Gastrocnemius medialis (tissue), 4 donors: ENCODE measurements at regions not wholly inside any gene's neighbourhood (a gene's known extent, or its start where the extent isn't known, plus 50 kb on each side); places are given as distances from the start of the nearest gene placed in this dataset.

ENCODE experiments used
- ATAC-seq, 2 donors: fragments of 150-250 bp; one replicate each; pipeline ENCODE4 v1.9.1; 2016
- DNase-seq, 2 donors: peaks; one replicate each; pipeline ENCODE4 v3.0.0-alpha.2; 2019
- H3K27ac ChIP-seq, 4 donors: fragments of 200-600 bp; sonication (generic); 1 replicate in 1 of 4; 2 replicates in 3 of 4; pipeline ENCODE4 v1.5.1; 2016 to 2018; ENCODE audit warnings: mild to moderate bottlenecking in 2 of 4, moderate library complexity in 1 of 4
- H3K27me3 ChIP-seq, 3 donors: fragments of 200-600 bp; sonication (generic) in 2 of 3; 1 replicate in 1 of 3; 2 replicates in 2 of 3; pipeline versions ENCODE4 v1.5.1 to v1.6.0; 2016 to 2019; ENCODE audit warnings: mild to moderate bottlenecking in 1 of 3, moderate library complexity in 1 of 3
- H3K36me3 ChIP-seq, 2 donors: fragments of 200-600 bp; sonication (generic) in 1 of 2; one replicate each; pipeline ENCODE4 v1.5.1; 2017 to 2018
- H3K4me1 ChIP-seq, 2 donors: fragments of 200-600 bp; sonication (generic) in 1 of 2; one replicate each; pipeline ENCODE4 v1.5.1; 2016 to 2017; ENCODE audit warnings: mild to moderate bottlenecking in 2 of 2
- H3K4me3 ChIP-seq, 4 donors: fragments of 200-600 bp; sonication (generic) in 3 of 4; 1 replicate in 1 of 4; 2 replicates in 3 of 4; pipeline ENCODE4 v1.5.1; 2016 to 2019; ENCODE audit warnings: mild to moderate bottlenecking in 2 of 4
- H3K9me3 ChIP-seq, 3 donors: fragments of 200-600 bp; sonication (generic) in 2 of 3; 1 replicate in 1 of 3; 2 replicates in 2 of 3; pipeline ENCODE4 v1.5.1; 2016 to 2019
- POLR2A ChIP-seq, 2 donors: fragments of 450-650 bp; IDR thresholded peaks; one replicate each; pipeline ENCODE4 v1.6.1; 2017; ENCODE audit warnings: antibody characterized with exemption in 2 of 2, mild to moderate bottlenecking in 2 of 2, moderate library complexity in 2 of 2
- in situ Hi-C, 4 donors: fragments of 200-750 bp; cut with MboI; loops; one replicate each; pipeline versions ENCODE4 v1.15.0 to v1.8.0; 2017; ENCODE audit warnings: low sequenced_read_pairs in 4 of 4
- intact Hi-C: fragments of 100-400 bp; cut with DNase I; formaldehyde crosslinking; loops from one replicate; pipeline ENCODE4 v1.15.1; 2023; ENCODE audit warnings: low total_unique reads
- TF ChIP-seq, protein P1 (sequence below), 5 experiments: fragments of 450-650 bp in 3 of 5; fragments of 200-600 bp in 2 of 5; sonication (generic) in 2 of 5; IDR thresholded peaks in 4 of 5; conservative IDR thresholded peaks in 1 of 5; 1 replicate in 4 of 5; 2 replicates in 1 of 5; pipeline ENCODE4 v1.5.1; 2016 to 2019; ENCODE audit warnings: antibody characterized with exemption in 5 of 5, mild to moderate bottlenecking in 3 of 5, moderate library complexity in 3 of 5

DNA sequence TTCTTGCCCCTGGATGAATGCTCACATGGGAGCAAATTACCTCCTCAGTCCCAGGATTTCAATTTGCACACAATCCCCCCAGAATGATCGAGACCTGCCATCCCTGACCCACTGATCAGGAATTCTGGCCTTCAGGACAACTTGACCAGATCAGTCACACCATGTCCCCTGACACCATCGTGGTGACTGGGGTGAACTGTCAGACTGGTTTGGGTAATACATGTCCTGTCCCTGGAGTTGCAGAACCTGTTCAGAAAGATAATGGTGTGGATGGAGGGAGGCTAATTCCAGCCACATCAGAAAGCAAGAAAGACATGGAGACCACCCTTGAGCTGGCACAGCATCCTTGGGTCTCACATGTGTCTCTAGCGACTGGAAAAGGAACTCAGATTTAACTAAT, 57.9 kb upstream of the TOP3B start:
- H3K4me1 ChIP-seq = peaks cover 0 to 3% of the 10 kb centered on the region in 2 donors
- no peak for ATAC-seq
- no peaks in the 10 kb centered on the region for H3K27me3 ChIP-seq
- in situ Hi-C loops (no loop called here), intact Hi-C loops (no loop called here)
- TF ChIP-seq, protein P1, sequence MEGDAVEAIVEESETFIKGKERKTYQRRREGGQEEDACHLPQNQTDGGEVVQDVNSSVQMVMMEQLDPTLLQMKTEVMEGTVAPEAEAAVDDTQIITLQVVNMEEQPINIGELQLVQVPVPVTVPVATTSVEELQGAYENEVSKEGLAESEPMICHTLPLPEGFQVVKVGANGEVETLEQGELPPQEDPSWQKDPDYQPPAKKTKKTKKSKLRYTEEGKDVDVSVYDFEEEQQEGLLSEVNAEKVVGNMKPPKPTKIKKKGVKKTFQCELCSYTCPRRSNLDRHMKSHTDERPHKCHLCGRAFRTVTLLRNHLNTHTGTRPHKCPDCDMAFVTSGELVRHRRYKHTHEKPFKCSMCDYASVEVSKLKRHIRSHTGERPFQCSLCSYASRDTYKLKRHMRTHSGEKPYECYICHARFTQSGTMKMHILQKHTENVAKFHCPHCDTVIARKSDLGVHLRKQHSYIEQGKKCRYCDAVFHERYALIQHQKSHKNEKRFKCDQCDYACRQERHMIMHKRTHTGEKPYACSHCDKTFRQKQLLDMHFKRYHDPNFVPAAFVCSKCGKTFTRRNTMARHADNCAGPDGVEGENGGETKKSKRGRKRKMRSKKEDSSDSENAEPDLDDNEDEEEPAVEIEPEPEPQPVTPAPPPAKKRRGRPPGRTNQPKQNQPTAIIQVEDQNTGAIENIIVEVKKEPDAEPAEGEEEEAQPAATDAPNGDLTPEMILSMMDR (IDR thresholded peaks at IDR 0.05 in 4 of 5, conservative IDR thresholded peaks at IDR 0.05 in 1 of 5) = no peak
- no peak for TF ChIP-seq POLR2A (IDR thresholded peaks at IDR 0.05)
- H3K36me3 ChIP-seq = no peaks in the 10 kb centered on the region
- H3K9me3 ChIP-seq = no peaks in the 10 kb centered on the region
- H3K27ac ChIP-seq = no peak overlapping the region
- H3K4me3 ChIP-seq = no peak overlapping the region
- no peak for DNase-seq

DNA sequence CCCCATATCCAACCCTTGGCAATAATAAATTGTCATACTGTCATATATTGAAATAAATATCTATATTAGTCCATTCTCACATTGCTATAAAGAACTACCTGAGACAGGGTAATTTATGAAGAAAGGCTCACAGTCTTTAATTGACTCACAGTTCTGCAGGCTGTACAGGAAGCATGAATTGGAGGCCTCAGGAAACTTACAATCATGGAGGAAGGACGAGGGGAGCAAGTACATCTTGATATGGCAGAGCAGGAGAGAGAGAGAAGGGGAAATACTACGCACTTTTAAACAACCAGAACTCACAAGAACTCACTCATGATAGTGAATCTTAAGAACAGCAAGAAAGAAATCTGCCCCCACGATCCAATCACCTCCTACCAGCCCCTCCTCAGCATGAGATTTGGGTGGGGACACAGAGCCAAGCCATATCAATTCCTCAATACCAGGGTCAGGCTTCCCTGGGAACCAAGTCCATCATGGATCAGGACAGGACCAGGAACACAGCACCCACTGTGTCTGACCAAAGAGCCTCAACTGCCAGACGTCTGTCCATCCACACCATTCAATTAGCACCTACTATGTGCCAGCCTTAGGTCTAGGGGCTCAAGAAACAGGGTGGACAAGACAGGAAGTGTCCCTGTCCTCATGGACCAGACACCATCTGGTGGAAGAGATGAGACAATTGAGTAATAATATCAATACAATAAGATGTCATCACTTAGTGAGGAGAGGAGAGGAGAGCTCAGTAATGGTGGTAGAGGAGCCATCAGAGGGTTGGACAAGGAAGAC, 56.9 kb upstream of the TOP3B start:
- Histone ChIP-seq H3K4me1 (peaks cover 0 to 3% of the 10 kb centered on the region in 2 donors), H3K27ac (no peak overlapping the region), H3K4me3 (no peak overlapping the region), H3K36me3 (no peaks in the 10 kb centered on the region), H3K9me3 (no peaks in the 10 kb centered on the region), H3K27me3 (no peaks in the 10 kb centered on the region)
- in situ Hi-C loops = no loop called here
- intact Hi-C loops = no loop called here
- ATAC-seq (no peak), DNase-seq (no peak)
- TF ChIP-seq, protein P1 (IDR thresholded peaks at IDR 0.05 in 4 of 5, conservative IDR thresholded peaks at IDR 0.05 in 1 of 5) = no peak
- TF ChIP-seq POLR2A (IDR thresholded peaks at IDR 0.05) = no peak

DNA sequence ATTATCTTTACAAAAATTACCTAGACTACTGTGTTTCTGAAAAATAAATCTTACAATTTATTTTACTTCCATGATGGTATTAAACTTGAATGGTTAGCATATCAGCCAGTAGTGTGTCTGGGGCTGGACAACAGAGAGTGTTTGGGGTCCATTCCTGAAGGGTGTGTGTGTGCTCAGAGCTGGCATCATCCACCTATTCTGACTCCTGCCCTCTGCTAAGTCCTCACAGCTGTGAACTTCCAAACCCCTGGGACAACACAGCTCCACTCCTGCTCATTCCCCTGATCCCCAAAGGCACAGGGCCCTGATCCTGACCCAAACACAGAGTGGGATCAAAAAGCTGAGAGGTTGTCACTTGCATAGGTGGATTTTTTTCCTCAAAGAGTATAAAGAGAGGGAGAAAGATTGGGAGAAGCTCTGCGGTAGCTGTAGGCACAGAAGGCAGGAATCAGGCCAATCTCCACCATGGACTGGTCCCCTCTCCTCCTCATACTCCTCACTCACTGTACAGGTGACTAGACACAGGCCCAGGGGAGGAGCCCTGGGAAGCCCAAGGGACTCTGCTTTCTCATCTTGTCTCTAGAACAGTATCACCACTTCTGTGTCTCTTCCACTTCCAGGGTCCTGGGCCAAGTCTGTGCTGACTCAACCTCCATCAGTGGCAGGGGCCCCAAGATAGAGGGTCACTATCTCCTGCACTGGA, 55.7 kb upstream of the TOP3B start:
- H3K4me1 ChIP-seq = peaks cover 0 to 3% of the 10 kb centered on the region in 2 donors
- ATAC-seq (no peak), DNase-seq (no peak)
- TF ChIP-seq, protein P1 (IDR thresholded peaks at IDR 0.05 in 4 of 5, conservative IDR thresholded peaks at IDR 0.05 in 1 of 5) = no peak
- TF ChIP-seq POLR2A (IDR thresholded peaks at IDR 0.05) = no peak
- H3K36me3 ChIP-seq = no peaks in the 10 kb centered on the region
- no peak overlapping the region for H3K27ac ChIP-seq
- no peak overlapping the region for H3K4me3 ChIP-seq
- intact Hi-C loops (no loop called here), in situ Hi-C loops (no loop called here)
- no peaks in the 10 kb centered on the region for H3K9me3 ChIP-seq
- H3K27me3 ChIP-seq = no peaks in the 10 kb centered on the region

DNA sequence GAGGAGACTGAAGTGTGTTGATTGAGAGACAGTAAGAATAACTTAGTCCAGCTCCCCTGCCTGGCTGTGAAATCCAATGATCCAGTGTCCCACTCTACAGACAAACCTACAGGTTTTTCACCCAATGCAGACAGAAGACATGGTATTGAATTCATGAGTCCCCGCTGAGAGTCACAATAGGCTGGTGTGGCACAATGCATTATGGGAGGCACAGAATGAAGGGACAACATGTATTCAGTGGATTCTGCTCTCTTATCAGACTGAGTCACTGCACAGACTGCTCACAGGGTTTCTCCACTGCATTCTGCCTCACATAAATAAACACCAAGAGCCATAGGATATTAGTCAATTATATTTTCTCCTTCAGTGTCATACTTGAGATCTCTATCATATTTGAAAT, 55.2 kb upstream of the TOP3B start:
- Histone ChIP-seq H3K27ac (no peak overlapping the region), H3K4me3 (no peak overlapping the region), H3K9me3 (no peaks in the 10 kb centered on the region), H3K4me1 (peaks cover 0 to 3% of the 10 kb centered on the region in 2 donors), H3K36me3 (no peaks in the 10 kb centered on the region), H3K27me3 (no peaks in the 10 kb centered on the region)
- DNase-seq (no peak), ATAC-seq (no peak)
- in situ Hi-C loops = no loop called here
- intact Hi-C loops = no loop called here
- no peak for TF ChIP-seq POLR2A (IDR thresholded peaks at IDR 0.05)
- TF ChIP-seq, protein P1 (IDR thresholded peaks at IDR 0.05 in 4 of 5, conservative IDR thresholded peaks at IDR 0.05 in 1 of 5) = no peak
